DMS 273 (cell line): ENCODE measurements at regions not wholly inside any gene's neighbourhood (a gene's known extent, or its start where the extent isn't known, plus 50 kb on each side); places are given as distances from the start of the nearest gene placed in this dataset.
"Not testable (repeated sequence)": the region's sequence is repeated elsewhere in the genome, so short reads cannot be mapped to it uniquely, and the experiment has no call there.

ENCODE experiments used
- DNase-seq: peaks from one replicate; lab custom pipeline; 2025; ENCODE audit not compliant: unreplicated experiment; lab: John Stamatoyannopoulos, UW

DNA sequence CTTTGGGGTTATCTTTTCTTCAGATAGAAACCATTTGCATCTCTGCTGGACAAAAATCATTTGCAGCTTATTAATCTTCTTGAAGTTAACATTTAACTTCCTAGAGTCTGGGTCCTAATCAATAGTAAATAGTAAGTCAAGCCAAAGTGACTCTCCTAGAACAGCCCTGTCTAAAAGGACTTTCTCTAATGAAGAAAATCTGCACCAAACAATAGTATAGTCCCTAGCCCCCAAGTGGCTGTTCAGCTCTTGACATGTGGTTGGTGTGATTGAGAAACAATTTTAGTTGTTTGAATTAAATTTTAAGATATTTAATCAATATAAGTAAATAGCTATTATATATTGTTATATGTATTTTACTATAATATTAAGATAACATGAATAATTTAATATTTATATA, 64.6 kb upstream of the SHB start:
- no peak for DNase-seq

DNA sequence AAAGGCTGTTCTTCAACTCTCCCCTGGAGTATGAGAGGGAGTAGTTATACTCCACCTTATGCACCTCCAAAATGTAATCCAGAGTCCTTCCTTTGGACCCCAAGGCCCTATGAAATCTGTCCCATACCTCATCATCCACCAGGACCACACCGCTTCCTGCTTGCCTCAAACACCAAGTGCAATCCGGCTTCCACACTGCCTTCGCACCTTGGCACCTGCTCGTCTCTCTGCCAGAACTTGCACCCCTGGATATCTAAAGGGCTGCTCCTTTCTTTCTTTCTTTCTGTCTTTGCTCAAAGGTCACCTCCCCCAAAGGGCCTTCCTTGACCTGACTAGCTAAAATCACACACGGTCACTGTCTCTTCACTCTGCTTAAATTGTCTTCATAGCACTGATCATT, 63.9 kb upstream of the SHB start:
- no peak for DNase-seq

DNA sequence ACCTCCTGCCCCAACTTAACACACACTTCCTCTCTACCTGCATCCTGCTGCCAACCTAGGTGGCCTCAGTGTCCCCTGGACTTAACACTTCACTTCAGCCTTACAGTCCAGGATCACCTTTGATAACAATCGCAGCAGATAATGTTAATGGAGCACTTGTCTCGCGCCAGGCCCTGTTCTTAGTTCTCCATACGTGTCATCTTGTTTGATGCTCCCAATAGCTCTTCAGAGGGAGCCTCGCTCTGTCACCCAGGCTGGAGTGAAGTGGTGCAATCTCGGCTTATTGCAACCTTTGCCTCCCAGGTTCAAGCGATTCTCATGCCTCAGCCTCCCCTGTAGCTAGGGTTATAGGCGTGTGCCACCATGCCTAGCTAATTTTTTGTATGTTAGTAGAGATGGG, 62.7 kb upstream of the SHB start:
- DNase-seq, result no peak

DNA sequence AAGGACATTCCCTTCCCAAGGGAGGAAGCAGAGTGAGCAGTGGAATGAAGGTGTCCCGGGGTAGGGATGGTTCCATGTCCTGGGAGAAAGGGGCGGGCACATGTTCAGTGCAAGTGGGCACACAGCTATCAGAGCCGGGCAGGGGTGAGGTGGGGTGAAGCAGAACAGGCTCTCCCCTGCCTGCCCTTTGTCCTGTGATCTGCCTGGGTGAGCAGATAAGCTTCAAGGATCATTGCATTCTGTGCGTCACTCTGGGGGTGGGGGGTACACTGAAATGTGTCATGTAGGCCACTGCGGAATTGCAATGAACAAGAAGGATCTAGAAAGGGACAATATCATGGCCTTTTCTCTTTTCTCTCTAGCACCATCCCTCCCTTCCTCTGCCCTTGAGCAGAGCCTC, 61.7 kb upstream of the SHB start:
- no peak for DNase-seq

DNA sequence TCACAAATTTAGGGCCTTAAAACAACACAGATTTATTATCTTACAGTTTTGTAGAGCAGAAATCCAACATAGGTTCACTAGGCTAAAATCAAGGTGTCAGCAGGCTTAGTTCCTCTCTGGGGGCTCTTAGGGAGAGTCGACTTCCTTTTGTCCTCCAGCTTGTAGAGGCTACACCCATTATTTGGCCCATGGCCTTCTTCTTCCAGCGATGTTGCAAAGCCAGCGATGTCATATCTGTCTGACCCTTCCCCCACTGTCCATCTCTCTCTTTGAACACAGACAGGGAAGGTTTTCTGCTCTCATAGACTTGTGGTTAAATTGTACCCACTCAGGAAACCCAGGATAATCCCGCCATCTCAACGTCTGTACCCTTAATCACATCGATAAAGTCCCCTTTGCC, 60.3 kb upstream of the SHB start:
- no peak for DNase-seq

DNA sequence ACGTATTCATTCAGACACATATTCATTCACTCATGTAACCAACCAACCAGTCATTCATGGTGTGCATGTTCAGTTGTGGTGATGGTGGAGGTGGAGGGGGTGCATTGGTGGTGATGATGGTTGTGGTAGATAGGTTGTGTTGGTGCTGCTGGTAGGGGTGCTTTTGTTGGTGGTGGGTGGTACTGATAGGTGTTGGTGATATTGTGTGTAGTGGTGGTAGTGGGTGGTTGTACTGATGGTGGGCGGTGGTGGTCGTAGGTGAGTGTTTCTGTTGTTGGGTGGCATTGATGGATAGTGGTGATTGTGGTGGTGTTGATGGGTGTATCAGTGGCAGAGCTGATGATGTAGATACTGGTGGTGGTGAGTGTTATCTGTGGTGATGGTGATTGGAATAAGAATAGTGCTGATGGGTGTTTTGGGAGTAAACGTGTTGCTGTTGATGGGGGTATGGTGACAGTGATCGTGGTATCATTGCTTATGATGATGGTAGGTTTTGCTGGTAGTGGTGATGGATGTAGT, 59.8 kb upstream of the SHB start:
- DNase-seq, result no peak

DNA sequence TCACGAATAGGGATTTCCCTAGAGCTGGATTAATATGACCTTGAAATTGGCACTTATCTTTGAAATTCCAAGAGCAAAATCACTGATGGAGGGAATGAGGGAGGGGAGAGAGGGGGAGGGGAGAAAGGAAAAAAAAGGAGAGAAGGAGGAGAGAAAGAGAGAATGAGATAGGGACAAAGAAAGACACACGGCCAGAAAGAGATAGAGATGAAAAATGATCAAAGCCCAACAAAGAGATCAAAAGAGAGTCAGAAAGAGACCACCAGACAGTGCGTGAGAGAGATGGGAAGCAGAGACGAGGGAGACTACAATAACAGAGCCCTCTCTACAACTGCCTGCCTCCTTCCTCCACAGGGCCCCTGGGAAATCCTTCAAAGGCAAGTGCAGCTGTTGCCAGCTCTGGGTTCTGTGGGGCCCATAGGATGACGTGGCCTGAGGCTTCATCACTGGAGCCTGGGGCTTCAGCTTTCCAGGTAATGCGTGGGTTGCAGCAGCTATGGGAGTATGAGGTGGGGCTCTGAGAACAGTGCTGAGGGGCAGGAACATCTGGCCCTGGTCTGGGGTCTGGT, 58.3 kb upstream of the SHB start:
- peak; percentile 15 for DNase-seq

DNA sequence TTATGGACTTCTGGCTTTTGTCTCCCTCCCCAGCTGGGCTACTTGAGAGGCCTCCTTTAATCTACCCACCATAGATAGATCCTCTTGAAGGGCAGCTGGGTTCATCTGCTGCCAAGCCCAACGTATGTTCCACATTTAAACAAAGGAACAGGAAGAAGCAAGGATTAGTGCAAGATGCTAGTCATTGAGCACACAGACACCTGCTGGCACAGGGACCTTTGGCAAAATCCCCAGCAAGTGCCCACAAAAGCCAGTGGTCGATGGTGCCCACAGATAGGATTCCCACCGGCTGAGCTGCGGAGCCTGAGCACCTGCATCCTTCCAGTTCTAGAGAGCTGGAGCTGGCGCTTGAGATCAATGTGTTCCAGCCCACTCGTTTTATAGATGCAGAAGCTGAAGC, 57.7 kb upstream of the SHB start:
- peak; percentile 41 for DNase-seq

DNA sequence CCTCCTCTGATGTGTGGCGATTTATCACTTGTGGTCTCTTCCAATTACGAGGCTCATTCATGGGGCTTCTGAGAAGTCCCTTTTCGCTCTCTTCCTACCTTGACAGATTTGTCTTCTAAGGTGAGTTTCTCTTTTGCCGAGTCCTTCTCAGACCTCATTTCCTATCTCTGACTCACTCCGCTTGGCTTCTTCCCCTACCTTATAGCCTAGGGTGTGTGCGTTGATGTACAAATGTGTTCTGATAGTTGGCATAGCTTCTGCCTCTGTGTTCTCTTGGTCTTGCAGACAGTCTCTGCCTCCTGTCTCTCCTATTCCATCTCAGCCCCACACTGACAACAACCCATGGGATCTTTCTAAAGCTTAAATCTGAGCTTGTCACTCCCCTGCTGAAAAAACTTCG, 56.9 kb upstream of the SHB start:
- DNase-seq, result no peak

DNA sequence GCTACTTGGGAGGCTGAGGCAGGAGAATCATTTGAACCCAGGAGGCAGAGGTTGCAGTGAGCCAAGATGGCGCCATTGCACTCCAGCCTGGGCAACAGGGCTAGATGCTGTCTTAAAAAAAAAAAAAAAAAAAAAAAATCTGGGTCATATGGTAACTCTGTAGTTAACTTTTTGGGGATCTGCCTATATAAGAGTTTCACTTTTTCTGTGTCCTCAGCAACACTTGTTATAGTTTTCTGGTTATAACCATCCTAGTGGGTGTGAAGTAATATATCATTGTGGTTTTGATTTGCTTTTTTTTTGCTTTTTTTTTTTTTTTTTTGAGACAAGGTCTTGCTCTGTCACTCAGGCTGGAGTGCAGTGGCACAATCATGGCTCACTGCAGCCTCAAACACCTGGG, 54.3 kb upstream of the SHB start:
- DNase-seq, result not testable (repeated sequence)

DNA sequence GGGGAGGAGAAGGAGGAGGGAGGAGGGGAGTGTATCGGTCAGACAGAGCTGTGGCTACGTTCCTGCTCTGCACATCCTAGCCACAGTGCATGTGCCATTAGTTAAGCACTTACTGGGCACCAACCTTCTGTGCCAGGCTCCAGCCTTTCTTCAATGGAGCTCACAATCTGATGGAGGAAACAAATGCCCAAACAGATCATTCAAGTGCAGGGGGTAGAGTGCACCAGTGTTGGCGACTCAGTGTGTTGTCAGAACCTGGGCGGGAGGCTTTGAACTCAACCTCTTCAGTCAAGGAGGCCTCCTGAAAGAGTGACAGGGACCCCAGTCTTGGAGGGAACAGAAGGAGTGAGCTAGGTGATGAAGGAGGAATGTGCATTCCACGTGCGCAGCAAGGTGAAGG, 51.9 kb upstream of the SHB start:
- no peak for DNase-seq

DNA sequence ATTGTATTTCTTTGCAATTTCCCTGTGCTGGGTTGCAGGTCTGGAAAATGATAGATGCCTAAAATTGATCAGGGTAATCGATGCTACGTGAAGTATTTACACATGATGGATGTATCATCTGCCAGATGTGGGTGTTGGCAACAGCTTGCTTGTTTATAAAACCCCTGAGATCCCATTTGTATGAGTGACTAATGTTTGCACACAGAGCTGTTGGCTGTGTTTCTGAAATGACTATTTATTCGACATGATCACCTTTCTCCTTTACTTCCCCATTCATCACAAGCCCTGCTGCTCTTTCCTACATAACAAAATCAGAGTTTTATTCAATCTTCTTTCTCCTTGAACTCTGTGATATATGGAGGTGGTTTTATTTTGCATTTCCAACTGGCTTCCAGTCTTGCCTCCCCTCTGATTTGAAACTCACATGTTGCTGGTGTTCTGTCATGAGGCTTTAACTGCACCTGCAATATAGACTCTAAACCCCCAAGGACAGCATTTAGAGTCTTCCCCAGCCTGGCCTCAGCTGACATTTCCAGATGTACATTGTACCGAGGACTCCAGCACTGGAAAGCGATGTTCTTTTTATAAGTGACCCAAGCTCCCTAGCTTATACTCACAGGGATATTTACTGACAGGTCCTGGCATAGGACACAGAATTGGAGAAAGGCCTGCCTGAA, 50.7 kb upstream of the SHB start:
- no peak for DNase-seq

DNA sequence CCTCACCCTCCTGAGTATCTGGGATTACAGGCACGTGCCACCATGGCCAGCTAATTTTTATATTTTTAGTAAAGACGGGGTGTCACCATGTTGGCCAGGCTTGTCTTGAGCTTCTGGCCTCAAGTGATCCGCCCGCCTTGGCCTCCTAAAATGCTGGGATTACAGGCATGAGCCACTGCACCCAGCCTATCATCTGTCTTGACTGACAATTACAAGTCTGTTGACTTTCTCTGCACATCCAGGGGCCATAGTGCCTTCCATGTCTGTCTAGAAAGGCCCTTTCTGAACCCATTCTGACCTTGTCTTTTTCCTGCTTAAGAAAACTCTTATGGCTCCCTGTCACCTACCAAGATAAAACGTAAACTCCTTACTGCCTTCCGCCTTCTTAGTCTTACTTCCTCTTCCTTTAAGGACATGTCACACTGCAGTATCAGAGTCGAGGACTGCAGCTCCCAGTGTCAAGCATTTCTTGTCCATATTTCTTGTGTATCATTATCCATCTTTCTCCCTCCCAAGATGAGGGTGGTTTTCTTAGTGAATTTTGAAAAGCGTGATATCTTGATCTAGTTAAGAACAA, 49.9 kb upstream of the SHB start:
- no peak for DNase-seq
